Ascending aorta (tissue), 2 donors: ENCODE measurements at regions not wholly inside any gene's neighbourhood (a gene's known extent, or its start where the extent isn't known, plus 50 kb on each side); places are given as distances from the start of the nearest gene placed in this dataset.

Source experiments
- DNase-seq, 2 donors: peaks; one replicate each; pipeline ENCODE4 v3.0.0-alpha.2; 2019; ENCODE audit warnings: low spot score in 2 of 2
- H3K27ac ChIP-seq, 2 donors: fragments of 200-600 bp; sonication (generic); one replicate each; pipeline ENCODE4 v1.5.1; 2016 to 2017; ENCODE audit warnings: mild to moderate bottlenecking in 1 of 2
- H3K27me3 ChIP-seq: fragments of 200-600 bp; sonication (generic); one replicate; pipeline ENCODE4 v1.5.1; 2017
- H3K36me3 ChIP-seq, 2 donors: fragments of 200-600 bp; sonication (generic); one replicate each; pipeline ENCODE4 v1.5.1; 2016
- H3K4me1 ChIP-seq, 2 donors: fragments of 200-600 bp; sonication (generic); one replicate each; pipeline ENCODE4 v1.5.1; 2016 to 2017; ENCODE audit warnings: mild to moderate bottlenecking in 1 of 2
- H3K4me3 ChIP-seq, 2 donors: fragments of 200-600 bp; sonication (generic); one replicate each; pipeline ENCODE4 v1.5.1; 2016 to 2017; ENCODE audit warnings: mild to moderate bottlenecking in 1 of 2
- H3K9me3 ChIP-seq, 2 donors: fragments of 200-600 bp; sonication (generic); one replicate each; pipeline ENCODE4 v1.5.1; 2016
- intact Hi-C: fragments of 100-400 bp; cut with DNase I; formaldehyde crosslinking; loops from one replicate; pipeline ENCODE4 v1.15.1; 2023
- TF ChIP-seq, protein P1 (sequence below), 3 experiments: fragments of 200-600 bp in 2 of 3; fragments of 450-650 bp in 1 of 3; sonication (generic) in 2 of 3; IDR thresholded peaks; one replicate each; pipeline ENCODE4 v1.5.1; 2016 to 2019; ENCODE audit warnings: antibody characterized with exemption in 3 of 3, mild to moderate bottlenecking in 1 of 3, moderate library complexity in 1 of 3

DNA sequence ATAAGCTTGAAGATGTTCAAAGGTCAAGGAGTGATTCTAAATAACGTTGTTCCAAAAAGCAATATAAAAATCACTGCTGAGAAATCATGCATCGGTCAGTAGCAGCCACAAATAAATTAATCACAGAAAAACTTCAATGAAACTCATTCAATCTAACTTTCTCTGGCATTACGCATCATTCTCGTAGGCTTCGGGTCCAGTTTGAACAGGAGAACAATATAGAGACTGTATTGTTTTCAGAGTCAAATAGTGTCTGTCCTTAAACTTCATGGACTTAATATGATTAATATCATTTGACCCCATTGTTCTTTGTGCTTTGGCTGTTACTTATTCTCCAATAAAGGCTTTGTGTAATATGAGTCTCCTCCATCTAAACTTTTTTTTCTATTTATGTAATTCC lies 200.4 kb downstream of the C6orf118 start:
- intact Hi-C loops: no loop called here
- no peak overlapping the region for H3K4me3 ChIP-seq
- no peak overlapping the region for H3K27ac ChIP-seq
- DNase-seq: no peak
- TF ChIP-seq, protein P1, sequence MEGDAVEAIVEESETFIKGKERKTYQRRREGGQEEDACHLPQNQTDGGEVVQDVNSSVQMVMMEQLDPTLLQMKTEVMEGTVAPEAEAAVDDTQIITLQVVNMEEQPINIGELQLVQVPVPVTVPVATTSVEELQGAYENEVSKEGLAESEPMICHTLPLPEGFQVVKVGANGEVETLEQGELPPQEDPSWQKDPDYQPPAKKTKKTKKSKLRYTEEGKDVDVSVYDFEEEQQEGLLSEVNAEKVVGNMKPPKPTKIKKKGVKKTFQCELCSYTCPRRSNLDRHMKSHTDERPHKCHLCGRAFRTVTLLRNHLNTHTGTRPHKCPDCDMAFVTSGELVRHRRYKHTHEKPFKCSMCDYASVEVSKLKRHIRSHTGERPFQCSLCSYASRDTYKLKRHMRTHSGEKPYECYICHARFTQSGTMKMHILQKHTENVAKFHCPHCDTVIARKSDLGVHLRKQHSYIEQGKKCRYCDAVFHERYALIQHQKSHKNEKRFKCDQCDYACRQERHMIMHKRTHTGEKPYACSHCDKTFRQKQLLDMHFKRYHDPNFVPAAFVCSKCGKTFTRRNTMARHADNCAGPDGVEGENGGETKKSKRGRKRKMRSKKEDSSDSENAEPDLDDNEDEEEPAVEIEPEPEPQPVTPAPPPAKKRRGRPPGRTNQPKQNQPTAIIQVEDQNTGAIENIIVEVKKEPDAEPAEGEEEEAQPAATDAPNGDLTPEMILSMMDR (IDR thresholded peaks at IDR 0.05): no peak
- no peaks in the 10 kb centered on the region for H3K4me1 ChIP-seq
- H3K27me3 ChIP-seq: no peaks in the 10 kb centered on the region
- no peaks in the 10 kb centered on the region for H3K36me3 ChIP-seq
- peaks cover 0 to 4% of the 10 kb centered on the region in 2 donors for H3K9me3 ChIP-seq

DNA sequence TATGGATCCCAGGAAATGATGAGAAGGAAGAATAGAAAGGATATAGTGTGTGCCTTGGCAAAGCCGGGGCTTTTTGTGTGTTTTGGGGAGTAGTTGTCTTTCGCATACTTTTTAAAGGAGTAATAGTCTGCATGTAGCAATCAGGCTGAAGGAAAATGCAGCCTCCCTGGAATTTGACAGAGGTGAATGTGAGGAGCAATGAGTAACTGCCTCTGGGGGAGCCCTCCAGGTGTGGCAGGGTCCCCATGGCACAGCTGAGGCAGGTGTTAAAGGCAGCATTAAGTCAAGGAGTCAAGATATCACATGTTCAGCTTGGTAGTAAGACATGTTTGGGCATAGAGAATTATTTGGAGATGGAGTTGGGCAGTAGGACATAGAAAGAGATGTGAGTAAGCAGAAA lies 203.1 kb downstream of the C6orf118 start:
- Histone ChIP-seq H3K36me3 (no peaks in the 10 kb centered on the region), H3K4me1 (no peaks in the 10 kb centered on the region), H3K27me3 (no peaks in the 10 kb centered on the region), H3K9me3 (no peaks in the 10 kb centered on the region), H3K27ac (no peak overlapping the region), H3K4me3 (no peak overlapping the region)
- TF ChIP-seq, protein P1 (IDR thresholded peaks at IDR 0.05): no peak
- intact Hi-C loops: no loop called here
- DNase-seq: no peak

DNA sequence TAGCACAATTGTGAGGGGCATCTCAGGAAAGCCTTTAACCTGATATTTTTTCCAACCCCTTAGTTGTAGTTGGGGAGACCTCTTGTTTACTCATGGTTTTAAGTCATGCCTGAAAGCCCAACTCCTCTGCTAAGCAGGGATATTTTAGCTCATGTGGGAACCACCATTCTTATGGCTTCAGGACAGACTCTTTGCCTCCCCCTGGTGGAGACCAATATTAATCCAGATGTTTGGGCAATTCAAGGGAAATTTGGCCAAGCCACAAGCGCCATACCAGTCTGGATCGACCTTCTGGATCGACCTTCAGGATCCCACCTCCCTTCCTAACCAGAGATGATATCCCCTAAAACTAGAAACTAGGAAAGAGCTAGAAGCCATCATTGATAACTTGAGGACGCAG lies 211.2 kb downstream of the C6orf118 start:
- Histone ChIP-seq H3K4me3 (no peak overlapping the region), H3K27me3 (no peaks in the 10 kb centered on the region), H3K9me3 (peaks cover 0 to 5% of the 10 kb centered on the region in 2 donors), H3K4me1 (no peaks in the 10 kb centered on the region), H3K36me3 (no peaks in the 10 kb centered on the region), H3K27ac (no peak overlapping the region)
- intact Hi-C loops: no loop called here
- TF ChIP-seq, protein P1 (IDR thresholded peaks at IDR 0.05): no peak
- no peak for DNase-seq

DNA sequence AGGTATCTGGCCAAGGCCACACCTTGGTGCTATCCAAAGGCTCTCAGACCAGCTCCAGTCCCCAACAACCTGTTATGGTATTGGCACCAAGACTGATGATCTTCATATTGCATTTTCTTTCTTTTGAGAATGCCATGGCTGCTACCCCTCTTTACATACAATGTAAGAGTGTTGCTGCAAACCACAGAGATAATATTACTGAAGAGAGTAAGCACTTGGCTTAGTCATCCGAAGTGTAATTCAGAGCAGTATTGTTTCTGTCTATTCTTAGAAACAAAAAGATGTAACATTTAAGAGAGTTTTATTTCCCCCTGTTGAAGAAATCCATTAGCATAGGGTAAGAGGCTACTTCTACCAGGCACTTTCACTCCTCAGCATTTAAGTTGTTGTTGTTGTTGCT lies 212.5 kb downstream of the C6orf118 start:
- intact Hi-C loops: no loop called here
- Histone ChIP-seq H3K27ac (no peak overlapping the region), H3K36me3 (no peaks in the 10 kb centered on the region), H3K4me3 (no peak overlapping the region), H3K4me1 (no peaks in the 10 kb centered on the region), H3K27me3 (no peaks in the 10 kb centered on the region), H3K9me3 (peaks cover 0 to 5% of the 10 kb centered on the region in 2 donors)
- TF ChIP-seq, protein P1 (IDR thresholded peaks at IDR 0.05): no peak
- no peak for DNase-seq

DNA sequence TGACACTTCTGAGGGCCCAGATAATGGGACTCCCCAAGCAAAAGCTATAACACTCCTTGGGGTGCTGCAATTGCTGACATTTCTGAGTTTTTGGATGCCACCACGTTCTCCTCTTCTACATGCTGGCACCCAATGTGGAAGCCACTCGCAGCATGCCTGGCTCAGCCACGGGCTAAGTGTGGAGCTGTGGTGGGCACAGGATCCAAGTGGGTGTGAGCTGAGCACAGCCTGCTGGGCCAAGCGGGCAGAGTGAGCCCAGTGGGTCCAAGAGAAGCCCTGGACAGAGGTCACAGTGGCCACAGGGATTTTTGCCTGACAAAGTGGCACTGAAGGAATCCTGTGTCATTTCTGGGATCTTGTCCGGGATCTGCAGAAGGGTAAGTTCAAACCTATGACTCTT lies 213.2 kb downstream of the C6orf118 start:
- Histone ChIP-seq H3K27ac (no peak overlapping the region), H3K4me1 (no peaks in the 10 kb centered on the region), H3K9me3 (peaks cover 0 to 5% of the 10 kb centered on the region in 2 donors), H3K4me3 (no peak overlapping the region), H3K36me3 (no peaks in the 10 kb centered on the region), H3K27me3 (no peaks in the 10 kb centered on the region)
- intact Hi-C loops: no loop called here
- TF ChIP-seq, protein P1 (IDR thresholded peaks at IDR 0.05): no peak
- no peak for DNase-seq
